IPS DF 4.7 (cell line): ENCODE measurements at regions not wholly inside any gene's neighbourhood (a gene's known extent, or its start where the extent isn't known, plus 50 kb on each side); places are given as distances from the start of the nearest gene placed in this dataset.
A peak's percentile ranks its signal among the peaks of the same experiment; 100 is the strongest.

ENCODE experiments used
- DNase-seq: peaks from one replicate; pipeline ENCODE4 v3.0.0-alpha.2; 2013; ENCODE audit warnings: low spot score; ENCODE audit errors: extremely low read depth

DNA sequence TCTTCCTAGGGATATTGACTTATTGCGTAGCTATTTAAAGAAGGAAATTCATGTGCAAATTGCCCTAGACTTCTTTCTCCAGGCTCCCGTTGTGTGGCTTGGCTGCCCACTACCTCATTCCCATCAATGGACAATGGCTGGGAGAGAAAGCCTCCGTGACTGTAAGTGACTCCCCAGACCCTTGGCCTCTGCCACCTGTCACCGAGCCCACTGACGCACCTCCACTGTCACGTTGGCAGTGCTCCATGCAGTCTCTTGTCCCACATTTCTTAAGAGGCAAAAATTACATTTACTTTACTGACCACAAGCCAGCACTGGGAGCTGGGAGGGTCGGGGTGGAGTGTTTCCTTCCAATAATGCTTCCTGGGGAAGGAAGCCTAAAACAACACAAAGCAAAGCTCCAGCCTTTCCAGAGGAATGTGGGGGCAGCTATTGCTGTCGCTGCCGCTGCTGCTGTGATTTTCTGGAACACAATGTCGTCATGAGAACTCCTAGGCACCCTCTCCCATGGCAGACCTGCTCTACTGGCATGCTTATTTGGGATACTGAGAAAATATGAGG, 89.7 kb upstream of the STEAP1B start:
- DNase-seq = no peak

DNA sequence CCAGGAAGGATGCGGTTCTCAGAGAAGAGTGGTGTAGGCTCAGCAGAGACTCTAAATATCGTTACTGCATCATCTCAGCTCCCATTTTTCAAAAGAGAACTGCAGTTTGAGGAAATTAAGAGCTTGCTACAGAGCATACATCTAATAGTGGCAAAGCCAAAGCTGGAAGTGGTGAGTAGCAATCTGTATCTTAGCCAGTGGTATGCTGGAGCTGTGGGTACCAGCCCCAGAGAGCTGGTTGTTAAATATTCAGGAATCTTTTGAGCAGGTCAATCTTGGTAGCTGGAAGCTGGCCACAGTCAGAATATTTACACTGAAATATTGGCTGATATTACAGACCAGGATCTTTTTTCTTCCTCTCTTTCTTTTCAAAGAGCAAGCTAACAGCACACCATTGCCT, 88.4 kb upstream of the STEAP1B start:
- no peak for DNase-seq

DNA sequence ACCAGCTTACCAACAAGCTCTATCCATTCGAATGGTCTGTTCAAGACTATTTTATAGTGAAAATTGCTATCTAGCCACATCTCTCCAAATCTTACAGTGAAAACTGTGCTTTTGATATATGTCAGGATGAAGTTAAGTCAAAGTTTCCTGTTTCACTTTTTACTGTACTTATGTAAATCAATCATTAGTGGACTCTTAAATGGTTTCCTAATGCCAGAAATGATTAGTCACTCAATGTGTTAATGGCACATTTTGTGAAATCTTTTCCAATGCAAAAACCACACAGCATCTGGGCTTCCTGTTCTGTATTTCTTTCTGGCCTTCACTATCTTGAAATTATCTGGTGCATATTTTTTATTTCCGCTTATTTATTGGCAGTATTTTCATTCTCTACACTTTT, 87.3 kb upstream of the STEAP1B start:
- DNase-seq = no peak

DNA sequence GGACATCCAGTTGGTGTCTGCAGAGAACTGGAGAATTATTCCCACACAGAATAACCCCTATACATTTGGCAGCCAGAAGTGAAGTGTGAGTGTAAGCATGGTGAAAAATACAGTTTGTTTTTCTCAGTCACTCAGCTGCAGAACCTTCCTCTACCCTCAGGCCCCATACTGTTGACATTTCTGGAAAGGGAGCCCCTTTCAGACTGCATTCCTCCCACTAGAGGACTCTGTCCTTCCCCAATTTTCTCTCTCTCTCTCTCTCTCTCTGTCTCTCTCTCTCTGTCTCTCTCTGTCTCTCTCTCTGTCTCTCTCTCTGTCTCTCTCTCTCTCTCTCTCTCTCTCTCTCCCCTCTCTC, 86.8 kb upstream of the STEAP1B start:
- DNase-seq = peak; percentile 76

DNA sequence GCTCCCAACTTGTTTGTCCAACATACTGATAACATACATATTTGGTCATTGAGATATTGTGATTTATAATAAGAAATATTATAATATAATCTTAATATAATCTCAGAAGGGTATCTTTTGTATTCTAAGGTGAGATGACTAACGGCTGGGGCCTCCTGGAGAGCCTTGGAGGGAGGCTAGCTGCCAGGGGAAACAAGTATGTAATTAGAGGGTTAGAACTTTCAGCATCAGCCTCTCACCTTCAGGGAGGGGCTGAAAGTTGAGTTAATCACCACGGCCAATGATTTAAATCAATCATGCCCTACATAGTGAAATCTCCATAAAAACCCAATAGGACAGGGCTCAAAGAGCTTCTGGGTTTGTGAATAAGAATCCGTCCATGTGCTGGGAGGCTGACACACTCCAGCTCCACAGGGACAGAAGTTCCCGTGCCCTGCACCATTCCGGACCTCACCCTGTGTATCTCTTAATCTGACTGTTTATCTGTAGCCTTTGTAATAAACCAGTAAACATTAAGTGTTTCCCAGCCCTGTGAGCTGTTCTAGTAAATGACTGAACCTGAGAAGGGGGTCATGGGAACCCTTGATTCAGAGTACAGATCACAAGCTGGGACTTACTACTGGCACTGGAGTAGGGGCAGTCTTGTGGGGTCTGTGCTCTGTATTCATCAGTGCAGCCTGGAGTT, 86.3 kb upstream of the STEAP1B start:
- DNase-seq = no peak

DNA sequence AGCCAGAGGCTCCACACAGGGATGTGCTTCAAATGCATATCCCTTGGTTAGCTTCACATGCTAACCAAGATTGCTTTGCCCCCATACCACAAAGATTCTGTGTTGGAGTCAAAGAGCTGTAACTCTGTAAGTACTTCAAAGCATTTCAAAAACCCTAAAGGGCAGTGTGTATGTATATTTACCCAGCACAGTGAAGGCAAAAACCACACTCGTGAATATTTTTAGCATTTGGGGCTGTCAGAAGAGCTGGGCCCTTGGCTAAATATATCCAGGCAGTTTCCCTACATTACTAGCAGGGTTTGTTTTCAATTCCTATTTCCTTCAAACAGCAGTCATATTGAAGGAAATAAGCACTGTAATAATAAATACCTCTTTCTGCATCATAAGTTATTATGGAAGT, 84.2 kb upstream of the STEAP1B start:
- DNase-seq = no peak

DNA sequence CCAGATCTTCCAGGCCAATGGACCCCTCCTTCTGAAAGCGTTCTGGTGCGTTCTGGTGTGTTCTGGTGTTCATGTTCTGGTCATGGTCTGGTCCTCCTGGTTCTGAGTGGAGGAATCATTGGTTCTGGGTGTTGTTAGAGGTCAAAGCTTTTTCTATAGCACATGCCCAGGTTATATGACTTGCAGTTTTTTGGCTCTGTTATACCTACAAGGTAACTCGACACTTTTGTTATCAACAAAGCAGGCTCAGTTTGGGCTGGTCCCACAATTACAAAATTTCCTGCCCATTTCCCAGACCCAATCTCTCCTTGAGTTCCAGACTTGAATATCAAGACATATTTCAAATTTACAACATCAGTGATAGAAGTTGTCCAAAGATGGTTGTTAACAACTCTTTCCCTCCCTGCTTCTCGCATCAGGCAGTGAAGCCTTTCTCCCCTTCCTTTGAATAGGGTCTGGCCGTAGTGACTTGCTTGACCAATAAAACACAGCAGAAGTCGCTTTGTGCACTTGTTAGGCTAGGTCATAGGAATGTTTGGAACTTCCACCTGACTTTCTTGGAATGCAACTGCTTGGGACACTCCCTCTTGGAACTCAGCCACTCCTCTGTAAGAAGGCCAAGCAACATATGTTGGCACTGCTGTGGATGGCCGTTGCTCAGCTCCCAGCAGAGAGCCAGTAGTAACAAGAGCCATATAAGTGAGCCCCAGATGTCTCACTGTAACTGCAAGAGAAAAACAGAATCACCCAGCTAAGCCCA, 83.1 kb upstream of the STEAP1B start:
- no peak for DNase-seq

DNA sequence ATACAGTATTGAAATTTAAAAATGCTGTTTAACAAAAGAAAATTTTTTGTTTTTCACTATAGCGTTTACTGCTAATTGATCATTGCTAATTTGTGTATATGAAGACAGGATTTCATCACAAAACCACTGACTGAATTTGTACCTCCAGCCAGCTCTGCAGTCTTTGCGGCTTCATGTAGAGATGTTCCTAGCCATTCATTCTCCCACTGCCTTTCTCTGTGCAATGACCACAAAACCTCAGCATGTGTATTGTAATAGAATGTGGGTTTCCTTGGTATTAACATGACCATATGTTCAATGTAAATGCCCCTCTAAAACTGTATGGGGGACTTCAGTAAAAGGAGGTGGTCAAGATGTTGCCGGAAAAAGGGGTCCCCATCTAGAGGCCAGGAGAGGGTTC, 81.1 kb upstream of the STEAP1B start:
- DNase-seq = no peak

DNA sequence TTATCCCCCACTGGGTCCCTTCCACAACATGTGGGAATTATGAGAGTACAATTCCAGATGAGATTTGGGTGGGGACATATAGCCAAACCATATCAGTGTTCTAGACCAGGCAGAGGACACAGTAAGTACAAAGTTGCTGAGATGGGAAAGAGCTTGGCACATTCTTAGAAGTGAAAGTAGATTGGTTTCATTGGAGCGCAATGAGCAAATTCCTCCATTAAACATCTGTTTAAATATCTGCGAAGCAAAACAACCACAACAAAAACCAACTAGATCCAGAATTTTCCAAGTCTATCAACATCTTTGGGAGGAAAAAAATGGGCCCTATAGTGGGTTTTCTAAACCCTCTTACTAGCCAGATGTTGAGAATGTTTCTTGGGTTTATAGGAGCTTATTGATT, 80.0 kb upstream of the STEAP1B start:
- no peak for DNase-seq

DNA sequence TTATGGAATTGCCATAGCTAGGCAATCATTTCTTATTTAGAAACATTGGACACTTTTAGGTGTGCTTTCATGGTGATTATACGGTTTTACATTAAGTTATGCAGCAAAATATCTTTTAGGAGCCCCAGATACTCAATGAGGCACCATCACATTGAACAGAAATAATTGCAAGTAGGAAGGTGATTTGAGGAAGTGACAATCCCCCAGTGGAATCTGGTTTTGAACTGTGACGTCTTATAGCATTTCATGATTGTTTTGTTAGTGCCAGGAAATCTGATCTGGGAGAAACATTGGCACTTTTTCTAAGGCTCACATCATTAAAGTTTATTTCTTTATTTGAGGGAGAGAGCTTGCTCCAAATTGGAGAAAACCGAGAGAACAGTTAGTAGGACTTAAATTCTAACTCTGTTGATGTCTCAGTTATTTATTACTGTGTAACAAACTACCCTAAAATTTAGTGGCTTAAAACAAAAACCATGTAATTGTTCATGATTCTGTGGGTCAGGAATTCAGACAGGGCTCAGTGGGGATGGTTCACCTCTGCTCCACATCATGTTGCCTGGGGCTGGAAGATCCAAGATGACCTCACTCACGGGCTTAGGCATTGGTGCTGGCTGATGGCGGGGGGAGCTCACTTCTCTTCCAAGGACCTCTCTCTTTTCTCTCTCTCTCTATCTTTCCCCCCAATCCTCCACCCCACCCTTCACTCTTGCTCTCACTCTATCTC, 78.2 kb upstream of the STEAP1B start:
- no peak for DNase-seq

DNA sequence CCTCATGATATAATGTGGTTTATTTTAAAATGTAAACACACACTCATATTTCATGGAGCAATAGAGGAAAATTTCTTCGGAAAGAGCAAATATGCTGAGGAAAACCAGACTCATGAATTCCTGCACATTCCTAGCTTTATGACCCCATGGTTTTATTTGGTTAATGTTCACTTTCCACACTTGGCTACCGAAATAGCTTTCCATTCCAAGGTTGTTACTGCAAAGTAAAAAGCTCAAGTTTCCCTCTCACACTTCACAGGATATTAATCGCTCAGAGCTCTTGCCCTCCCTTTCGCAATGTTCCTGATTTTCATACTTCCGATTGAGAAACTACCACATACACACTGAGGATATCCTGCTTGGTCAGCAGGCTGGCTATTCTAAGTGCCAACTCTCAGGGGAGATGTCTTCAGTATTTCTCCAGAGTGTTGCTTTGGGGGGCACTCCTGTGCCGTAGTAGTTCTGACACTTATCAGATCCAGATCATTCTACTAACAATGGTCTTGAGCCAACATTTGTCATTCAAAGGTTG, 77.5 kb upstream of the STEAP1B start:
- no peak for DNase-seq

DNA sequence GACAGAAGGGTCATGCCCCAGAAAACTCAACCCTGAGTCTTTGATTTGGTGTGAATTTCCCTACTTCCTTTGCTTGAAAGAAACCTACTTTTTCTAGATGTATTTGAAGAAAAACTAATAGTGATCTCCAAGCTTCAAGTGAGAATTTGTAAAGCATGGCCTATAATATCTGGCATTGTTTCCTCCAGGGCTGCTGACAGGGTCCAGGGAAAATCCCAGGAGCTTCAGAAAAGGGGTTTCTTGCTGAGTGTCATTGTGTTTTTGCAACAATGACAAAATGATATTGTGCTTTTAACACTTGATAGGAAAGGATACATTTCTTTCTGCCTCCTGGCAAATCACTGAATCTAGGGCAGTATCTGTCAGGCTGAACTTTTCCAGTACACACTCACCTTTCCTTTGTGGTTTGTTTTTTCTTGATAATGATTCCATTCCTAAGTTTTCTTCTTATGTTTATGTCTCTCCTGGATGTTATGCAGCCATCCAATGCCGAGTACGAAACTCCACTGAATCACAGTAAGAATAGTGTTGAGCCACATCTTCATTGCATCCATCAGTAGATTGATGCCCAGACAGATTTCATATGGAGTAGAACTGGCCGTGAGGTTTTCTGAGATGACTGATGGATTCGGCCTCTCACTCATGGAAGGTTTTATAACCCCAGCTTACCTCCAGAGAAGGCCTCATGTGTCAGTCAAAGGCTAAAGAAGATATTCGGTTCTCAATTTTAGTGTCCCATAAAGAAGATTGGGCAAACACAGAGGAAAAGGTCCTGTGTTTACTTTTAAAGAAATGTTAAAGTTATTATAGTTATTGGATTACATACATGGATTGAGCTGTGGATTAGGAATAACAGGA, 76.9 kb upstream of the STEAP1B start:
- DNase-seq = no peak

DNA sequence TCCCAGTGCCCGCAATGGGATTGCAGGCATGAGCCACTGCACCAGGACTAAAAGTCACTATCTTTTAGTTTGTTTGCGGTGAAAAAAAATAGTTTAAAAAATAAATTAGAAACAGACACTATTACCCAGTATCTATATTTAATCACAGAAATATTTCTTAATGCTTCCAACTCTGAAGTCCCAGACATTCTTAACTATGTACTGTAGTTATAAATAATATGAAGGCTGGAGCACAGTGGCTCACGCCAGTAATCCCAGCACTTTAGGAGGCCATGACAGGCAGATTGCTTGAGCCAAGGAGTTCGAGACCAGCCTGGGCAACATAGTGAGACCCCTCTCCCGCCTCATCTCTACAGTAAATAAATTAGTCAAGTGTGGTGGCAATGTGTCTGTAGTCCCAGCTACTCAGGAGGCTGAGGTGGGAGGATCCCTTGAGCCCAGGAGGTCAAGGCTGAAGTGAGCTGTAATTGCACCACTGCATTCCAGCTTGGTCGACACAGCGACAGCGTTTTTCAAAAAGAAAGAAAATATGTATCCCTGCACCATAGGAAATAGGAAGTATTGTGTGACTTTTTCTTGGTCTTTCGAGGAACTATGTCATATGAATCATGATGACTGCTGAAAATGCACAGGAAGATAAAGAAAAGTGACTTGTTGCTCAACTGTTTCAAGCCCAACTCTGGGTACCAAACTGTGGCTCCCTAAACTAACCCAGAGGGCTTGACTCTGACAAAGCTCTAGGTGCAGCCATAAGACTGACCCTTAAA, 74.9 kb upstream of the STEAP1B start:
- no peak for DNase-seq

DNA sequence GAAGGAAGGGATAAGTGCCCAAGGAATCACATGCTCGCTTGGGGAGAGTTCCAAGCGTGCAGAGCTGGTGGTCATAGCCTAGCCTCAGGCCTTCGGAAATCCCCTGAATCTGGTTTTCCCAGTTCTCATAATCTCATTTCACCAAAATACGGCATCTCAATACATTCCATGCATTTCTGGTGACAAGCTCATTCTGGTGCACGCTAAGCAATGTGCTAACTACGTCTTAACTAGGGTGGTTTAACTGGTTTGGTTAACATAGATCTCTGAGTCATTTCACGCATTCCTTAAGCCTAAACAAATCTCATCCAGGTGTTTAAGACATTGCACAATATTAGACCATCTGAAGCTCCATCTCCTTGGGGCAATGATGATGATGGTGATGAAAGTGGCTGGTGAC, 72.9 kb upstream of the STEAP1B start:
- no peak for DNase-seq

DNA sequence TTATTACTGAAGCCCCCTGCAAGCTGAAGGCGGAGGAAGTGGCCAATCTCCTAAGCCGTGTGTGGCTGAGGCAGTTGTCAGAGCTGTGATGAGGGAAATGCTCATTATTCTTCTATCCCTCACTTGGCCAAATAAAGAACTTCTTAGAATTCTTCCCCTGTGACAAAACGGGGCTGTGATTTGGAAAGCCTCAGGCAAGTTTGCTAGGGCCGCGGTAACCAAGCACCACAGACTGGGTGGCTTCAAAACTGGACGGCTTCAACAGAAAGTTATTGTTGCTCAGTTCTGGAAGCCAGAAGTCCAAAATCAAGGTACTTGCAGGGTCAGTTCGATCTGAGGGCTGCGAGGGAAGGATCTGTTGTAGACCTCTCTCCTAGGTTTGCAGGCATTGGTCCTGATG, 72.3 kb upstream of the STEAP1B start:
- no peak for DNase-seq

DNA sequence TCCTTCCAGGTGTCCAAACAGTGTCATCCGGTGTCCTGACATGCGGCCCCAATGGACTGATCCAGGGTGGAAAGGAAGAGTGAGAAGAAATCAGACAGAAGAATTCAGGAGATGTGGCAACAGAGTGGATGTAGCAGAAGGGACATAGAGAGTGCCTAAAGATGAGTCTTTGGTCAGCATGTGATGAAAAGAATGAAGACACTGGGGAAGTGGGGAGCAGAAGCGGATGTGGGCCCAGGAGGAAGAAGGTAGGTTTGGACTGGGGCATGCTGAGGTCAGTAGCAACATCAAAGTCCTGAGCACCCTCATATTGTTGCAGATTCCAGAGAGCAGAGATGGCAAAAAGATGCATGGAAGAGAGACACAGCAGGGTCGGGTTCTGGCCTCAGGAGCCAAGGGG, 71.8 kb upstream of the STEAP1B start:
- DNase-seq = no peak

DNA sequence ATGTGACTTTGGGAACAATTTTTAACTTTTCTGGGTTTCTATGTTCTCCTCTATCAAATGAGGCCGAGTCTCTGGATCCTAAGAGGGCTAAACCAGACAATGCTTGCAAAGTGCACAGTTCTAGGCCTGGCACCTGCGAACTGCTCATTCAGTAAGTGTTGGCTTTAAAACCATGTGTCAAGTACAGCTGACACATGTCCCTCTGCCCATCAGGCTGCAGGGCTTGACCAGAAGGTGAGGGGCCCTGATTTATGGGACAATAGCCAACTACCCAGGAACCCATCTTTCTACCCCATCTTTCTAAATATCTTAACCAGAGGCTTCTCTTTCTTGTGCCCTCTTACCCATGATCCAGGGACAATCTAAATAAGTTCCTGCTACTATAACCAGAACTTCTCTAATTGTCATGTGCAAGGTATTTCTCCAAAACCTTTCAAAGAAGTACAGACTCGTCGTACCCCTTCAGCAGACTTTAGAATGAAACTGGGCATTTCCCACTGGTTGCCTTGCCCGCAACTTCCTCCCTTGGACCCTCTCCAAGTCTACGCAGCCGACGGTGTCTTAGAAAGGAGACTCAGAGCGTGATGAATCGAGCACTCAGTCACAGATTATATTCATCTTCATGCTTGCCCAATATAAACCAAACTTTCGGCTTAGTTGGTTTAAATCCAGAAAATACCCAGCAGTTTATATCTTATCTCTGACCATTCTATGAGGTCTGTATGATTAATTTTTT, 69.8 kb upstream of the STEAP1B start:
- DNase-seq = no peak

DNA sequence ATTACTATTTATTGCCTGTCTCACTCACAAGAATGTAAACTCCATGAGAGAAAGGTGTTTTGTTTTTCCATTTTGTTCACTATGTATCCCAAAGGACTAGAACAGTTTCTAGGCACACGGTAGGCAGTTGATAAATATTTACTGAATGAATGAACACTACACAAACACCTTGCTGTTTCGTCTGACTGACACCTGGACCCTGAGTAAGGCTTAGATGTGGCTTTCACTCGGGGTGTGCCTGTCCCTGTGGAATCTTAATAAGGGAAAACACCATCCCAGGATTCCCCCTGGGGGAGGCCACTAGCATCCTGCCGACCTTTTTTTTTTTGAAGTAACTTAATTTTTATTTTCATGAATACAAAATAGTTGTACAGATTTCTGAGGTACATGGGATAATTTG, 66.6 kb upstream of the STEAP1B start:
- DNase-seq = no peak

DNA sequence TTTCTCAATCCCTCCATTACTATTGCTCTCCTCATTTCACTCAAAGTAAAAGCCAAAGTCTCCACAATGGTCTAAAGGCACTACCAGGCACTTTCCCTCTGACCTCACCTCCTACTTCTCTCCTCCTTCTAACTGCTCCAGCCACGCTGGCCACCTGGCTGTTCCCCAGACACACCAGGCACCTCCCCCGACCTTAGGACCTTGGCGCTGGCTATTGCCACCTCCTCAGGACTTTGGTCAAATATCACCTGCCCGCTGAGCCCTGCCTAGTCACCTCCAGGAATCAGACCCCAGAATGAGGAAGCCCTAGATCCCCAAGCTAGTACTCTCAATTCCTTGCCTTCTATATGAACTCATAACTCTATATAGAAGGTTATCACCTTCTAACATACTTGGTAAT, 66.2 kb upstream of the STEAP1B start:
- DNase-seq = no peak

DNA sequence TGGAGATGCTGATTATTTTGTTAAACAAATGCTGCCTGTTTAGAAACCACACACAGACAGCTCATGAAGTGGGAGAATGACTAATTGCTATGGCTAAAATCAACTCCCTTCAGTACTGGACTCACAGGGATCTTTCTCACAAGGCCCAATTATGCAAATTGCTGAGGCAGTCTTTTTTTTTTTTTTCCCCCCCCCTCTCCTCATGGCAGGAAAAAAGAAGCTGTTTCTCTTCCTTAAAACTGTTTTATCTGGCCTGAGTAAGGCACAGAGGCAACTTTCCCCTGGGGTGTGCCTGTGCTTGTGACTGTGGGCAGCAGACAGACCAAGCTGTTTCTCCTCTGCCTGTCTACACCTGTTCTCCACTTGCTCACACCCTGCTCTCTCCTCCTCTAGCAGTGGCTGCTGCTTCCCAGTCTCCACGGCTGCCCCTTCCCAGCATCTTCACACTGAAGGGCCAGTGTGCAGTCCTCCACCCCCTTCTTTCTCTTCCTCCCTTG, 65.4 kb upstream of the STEAP1B start:
- no peak for DNase-seq
